ENCODE measurements at regions not wholly inside any gene's neighbourhood (a gene's known extent, or its start where the extent isn't known, plus 50 kb on each side); places are given as distances from the start of the nearest gene placed in this dataset.

DNA sequence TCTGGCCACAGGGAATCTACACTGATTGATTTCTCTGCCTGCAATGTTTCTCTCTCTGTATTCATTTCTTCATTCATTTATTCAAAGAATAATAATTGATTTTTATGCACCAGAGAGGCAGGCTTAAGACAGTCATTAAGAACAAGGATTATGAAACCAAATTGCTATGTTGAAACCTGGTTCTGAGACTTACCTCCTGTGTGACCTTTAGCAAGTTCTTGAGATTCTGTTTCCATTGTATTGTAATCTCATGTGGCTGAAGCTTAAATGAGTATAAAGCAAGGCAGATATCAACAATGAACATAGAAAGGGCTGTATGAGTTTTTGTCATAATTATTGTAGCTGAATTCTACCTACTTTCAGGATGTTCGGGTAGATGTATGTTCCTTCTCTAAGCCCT lies 129.6 kb upstream of the GRIA1 start:
- DNase-seq = no peak
- peaks cover 8% of the 10 kb centered on the region for H3K9me3 Mint-ChIP-seq (ENCODE audit: low read depth, unreplicated experiment)
- no TSS peak for BruUV-seq (replicated peaks)
- no peak overlapping the region for H3K4me3 Mint-ChIP-seq (ENCODE audit: low read depth, unreplicated experiment)
- H3K27ac Mint-ChIP-seq (ENCODE audit: unreplicated experiment) = no peak overlapping the region
- no peaks in the 10 kb centered on the region for H3K4me1 Mint-ChIP-seq (ENCODE audit: low read depth, unreplicated experiment)
- H3K27me3 Mint-ChIP-seq (ENCODE audit: unreplicated experiment) = no peaks in the 10 kb centered on the region
- intact Hi-C loops (cut with micrococcal nuclease; ENCODE audit: unreplicated experiment) = no loop called here
- no peaks in the 10 kb centered on the region for H3K36me3 Mint-ChIP-seq (ENCODE audit: insufficient read depth, unreplicated experiment)
- CTCF ChIA-PET = no interaction called here
- TF ChIP-seq, protein P1, sequence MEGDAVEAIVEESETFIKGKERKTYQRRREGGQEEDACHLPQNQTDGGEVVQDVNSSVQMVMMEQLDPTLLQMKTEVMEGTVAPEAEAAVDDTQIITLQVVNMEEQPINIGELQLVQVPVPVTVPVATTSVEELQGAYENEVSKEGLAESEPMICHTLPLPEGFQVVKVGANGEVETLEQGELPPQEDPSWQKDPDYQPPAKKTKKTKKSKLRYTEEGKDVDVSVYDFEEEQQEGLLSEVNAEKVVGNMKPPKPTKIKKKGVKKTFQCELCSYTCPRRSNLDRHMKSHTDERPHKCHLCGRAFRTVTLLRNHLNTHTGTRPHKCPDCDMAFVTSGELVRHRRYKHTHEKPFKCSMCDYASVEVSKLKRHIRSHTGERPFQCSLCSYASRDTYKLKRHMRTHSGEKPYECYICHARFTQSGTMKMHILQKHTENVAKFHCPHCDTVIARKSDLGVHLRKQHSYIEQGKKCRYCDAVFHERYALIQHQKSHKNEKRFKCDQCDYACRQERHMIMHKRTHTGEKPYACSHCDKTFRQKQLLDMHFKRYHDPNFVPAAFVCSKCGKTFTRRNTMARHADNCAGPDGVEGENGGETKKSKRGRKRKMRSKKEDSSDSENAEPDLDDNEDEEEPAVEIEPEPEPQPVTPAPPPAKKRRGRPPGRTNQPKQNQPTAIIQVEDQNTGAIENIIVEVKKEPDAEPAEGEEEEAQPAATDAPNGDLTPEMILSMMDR (IDR thresholded peaks at IDR 0.05; ENCODE audit: unreplicated experiment) = no peak

DNA sequence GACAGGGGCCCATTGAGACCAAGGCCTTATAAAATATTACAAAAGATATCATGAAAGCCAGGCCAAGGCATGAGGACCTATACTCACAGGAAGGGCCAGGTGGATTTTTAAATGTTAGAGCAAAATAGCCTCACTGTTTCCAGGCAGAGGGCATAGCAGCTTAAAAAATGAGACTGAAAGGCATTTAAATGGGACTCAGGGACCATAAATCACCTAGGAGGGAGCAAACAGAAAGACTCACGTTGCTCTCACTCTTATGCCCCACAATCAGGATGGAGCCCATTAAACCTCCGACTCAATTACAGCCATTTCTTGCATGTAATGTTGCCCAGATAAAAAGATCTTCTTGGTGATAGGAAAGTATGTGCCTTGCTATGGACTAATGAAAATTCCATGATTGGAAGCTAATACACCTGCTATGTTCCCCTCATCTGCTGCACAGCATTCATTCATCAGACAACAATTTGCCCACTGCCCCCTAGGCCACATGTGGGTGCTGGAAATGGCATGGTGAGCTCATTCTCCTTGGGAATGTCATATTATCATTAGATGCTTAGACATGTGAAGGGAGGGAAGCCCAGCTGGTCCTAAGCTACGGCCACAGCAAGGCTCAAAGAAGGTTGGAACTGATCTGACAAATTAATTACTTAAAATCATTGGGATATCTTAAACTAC lies 128.6 kb upstream of the GRIA1 start:
- peaks cover 7% of the 10 kb centered on the region for H3K9me3 Mint-ChIP-seq (ENCODE audit: low read depth, unreplicated experiment)
- intact Hi-C loops (cut with micrococcal nuclease; ENCODE audit: unreplicated experiment) = no loop called here
- H3K4me1 Mint-ChIP-seq (ENCODE audit: low read depth, unreplicated experiment) = no peaks in the 10 kb centered on the region
- TF ChIP-seq, protein P1 (IDR thresholded peaks at IDR 0.05; ENCODE audit: unreplicated experiment) = no peak
- CTCF ChIA-PET = no interaction called here
- H3K4me3 Mint-ChIP-seq (ENCODE audit: low read depth, unreplicated experiment) = no peak overlapping the region
- DNase-seq = no peak
- no TSS peak for BruUV-seq (replicated peaks)
- H3K27ac Mint-ChIP-seq (ENCODE audit: unreplicated experiment) = no peak overlapping the region
- H3K36me3 Mint-ChIP-seq (ENCODE audit: insufficient read depth, unreplicated experiment) = no peaks in the 10 kb centered on the region
- H3K27me3 Mint-ChIP-seq (ENCODE audit: unreplicated experiment) = no peaks in the 10 kb centered on the region

DNA sequence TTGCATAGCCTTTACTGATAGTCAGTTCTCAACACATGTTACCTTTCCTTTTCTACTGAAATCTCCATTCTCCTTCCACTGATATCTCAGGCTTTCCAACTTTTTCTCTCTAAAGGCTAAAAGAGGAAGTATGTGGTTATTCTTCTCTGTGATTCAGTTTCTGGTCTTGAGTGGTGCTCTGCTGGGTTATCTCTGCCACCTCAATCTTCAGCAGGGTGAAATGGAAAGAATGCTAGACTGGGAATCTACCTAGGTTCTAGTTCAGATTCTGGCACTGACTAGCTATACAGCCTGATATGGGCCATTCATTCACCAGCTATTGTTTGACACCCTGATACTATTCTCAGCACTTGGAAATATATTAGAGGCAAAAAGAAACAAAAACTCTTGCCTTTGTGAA lies 124.9 kb upstream of the GRIA1 start:
- no peak overlapping the region for H3K4me3 Mint-ChIP-seq (ENCODE audit: low read depth, unreplicated experiment)
- intact Hi-C loops (cut with micrococcal nuclease; ENCODE audit: unreplicated experiment) = no loop called here
- H3K9me3 Mint-ChIP-seq (ENCODE audit: low read depth, unreplicated experiment) = peaks cover 6% of the 10 kb centered on the region
- H3K27me3 Mint-ChIP-seq (ENCODE audit: unreplicated experiment) = no peaks in the 10 kb centered on the region
- H3K4me1 Mint-ChIP-seq (ENCODE audit: low read depth, unreplicated experiment) = no peaks in the 10 kb centered on the region
- BruUV-seq (replicated peaks) = no TSS peak
- TF ChIP-seq, protein P1 (IDR thresholded peaks at IDR 0.05; ENCODE audit: unreplicated experiment) = no peak
- no peaks in the 10 kb centered on the region for H3K36me3 Mint-ChIP-seq (ENCODE audit: insufficient read depth, unreplicated experiment)
- H3K27ac Mint-ChIP-seq (ENCODE audit: unreplicated experiment) = no peak overlapping the region
- no peak for DNase-seq
- CTCF ChIA-PET = no interaction called here

DNA sequence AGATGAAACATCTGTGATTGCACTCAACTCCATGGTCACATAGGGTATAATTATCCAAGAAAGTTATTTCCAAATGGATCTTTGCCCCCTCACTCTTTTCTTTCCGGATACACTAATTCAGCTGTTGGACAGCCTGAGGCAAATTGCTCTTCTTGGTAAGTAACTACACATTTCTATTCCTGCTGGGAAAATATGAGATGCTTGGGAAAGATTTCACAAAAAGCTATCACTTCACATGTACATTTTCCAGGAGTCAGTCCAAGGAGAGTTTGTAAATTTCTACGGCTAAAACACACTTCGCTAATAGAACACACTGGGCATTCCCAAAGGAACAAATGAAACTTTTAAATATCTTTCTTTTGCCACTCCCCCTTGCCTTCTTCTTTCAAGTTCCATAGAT lies 123.0 kb upstream of the GRIA1 start:
- Mint-ChIP-seq H3K4me1 (ENCODE audit: low read depth, unreplicated experiment) (no peaks in the 10 kb centered on the region), H3K27ac (ENCODE audit: unreplicated experiment) (no peak overlapping the region), H3K27me3 (ENCODE audit: unreplicated experiment) (no peaks in the 10 kb centered on the region), H3K36me3 (ENCODE audit: insufficient read depth, unreplicated experiment) (no peaks in the 10 kb centered on the region), H3K4me3 (ENCODE audit: low read depth, unreplicated experiment) (no peak overlapping the region), H3K9me3 (ENCODE audit: low read depth, unreplicated experiment) (peaks cover 6% of the 10 kb centered on the region)
- no TSS peak for BruUV-seq (replicated peaks)
- TF ChIP-seq, protein P1 (IDR thresholded peaks at IDR 0.05; ENCODE audit: unreplicated experiment) = no peak
- DNase-seq = no peak
- CTCF ChIA-PET = no interaction called here
- intact Hi-C loops (cut with micrococcal nuclease; ENCODE audit: unreplicated experiment) = no loop called here

Measured in Calu3 (cell line).